Activated T-helper 17 cell treated with anti-CD3 and anti-CD28 coated beads, Interleukin-2, amount 50 U/mL, for 72 hours (primary cell): ENCODE measurements at regions not wholly inside any gene's neighbourhood (a gene's known extent, or its start where the extent isn't known, plus 50 kb on each side); places are given as distances from the start of the nearest gene placed in this dataset.
"Not testable (repeated sequence)": the region's sequence is repeated elsewhere in the genome, so short reads cannot be mapped to it uniquely, and the experiment has no call there.

ENCODE experiments used
- ATAC-seq: fragments of 150-1000 bp; cut with Tn5 transposase; replicated peaks from 2 replicates; pipeline ENCODE4 v1.10.0; 2021; ENCODE audit warnings: mild to moderate bottlenecking, moderate library complexity
- H3K27ac Mint-ChIP-seq: one replicate; pipeline ENCODE4 v1.8.0; 2022; ENCODE audit warnings: mixed read lengths
- H3K27me3 Mint-ChIP-seq: one replicate; pipeline ENCODE4 v1.8.0; 2022; ENCODE audit warnings: mixed read lengths
- H3K36me3 Mint-ChIP-seq: one replicate; pipeline ENCODE4 v1.8.0; 2022; ENCODE audit warnings: low read depth, mild to moderate bottlenecking, mixed read lengths
- H3K4me1 Mint-ChIP-seq: one replicate; pipeline ENCODE4 v1.8.0; 2022; ENCODE audit warnings: mixed read lengths
- H3K4me3 Mint-ChIP-seq: one replicate; pipeline ENCODE4 v1.8.0; 2022; ENCODE audit warnings: mild to moderate bottlenecking, mixed read lengths
- H3K9me3 Mint-ChIP-seq: one replicate; pipeline ENCODE4 v1.8.0; 2022; ENCODE audit warnings: mixed read lengths

- not testable (repeated sequence) for H3K4me1 Mint-ChIP-seq, ATAC-seq, H3K27me3 Mint-ChIP-seq, H3K27ac Mint-ChIP-seq, H3K9me3 Mint-ChIP-seq, H3K36me3 Mint-ChIP-seq, H3K4me3 Mint-ChIP-seq
Observed at GRCh38 chr19:23984911-23985310, 70.2 kb downstream of the ZNF726 start.

DNA sequence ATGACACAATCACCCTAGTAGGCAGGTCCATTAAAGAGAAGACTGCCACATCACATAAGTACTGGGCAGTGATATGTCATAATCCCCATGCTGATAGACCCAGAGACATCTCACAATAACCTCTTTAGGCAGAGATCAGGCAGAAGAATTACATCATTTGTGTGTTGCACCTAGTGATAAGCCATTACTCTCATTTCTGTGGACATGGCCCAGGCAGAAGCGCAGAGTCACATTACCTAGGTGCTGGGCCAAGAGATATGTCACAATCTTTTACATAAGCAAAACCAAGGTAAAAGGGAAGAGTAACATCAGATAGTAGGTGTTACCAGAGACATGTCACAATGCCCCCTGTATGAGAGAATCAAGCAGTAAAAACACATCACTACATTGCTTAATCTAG is 71.9 kb downstream of the ZNF726 start:
- ATAC-seq = no peak
- H3K9me3 Mint-ChIP-seq = peaks cover 4% of the 10 kb centered on the region
- H3K27ac Mint-ChIP-seq = no peak overlapping the region
- no peaks in the 10 kb centered on the region for H3K36me3 Mint-ChIP-seq
- H3K4me1 Mint-ChIP-seq = peaks cover 3% of the 10 kb centered on the region
- H3K4me3 Mint-ChIP-seq = no peak overlapping the region
- no peaks in the 10 kb centered on the region for H3K27me3 Mint-ChIP-seq

DNA sequence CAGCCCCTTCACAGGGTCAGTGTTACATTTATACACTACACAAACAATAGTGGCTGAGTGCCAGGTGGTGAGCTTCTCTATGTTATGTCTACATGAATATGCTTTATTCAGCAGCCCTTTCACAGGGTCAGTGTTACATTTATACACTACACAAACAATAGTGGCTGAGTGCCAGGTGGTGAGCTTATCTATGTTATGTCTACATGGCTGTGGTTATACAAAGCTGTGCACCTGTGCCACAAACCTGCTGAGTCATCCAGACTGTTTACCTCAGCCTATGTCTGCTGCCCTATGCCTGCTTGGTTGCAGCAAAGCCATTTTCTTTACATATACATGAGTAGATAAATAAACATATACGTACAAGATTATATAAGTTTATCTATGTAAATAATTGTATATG is 76.5 kb downstream of the ZNF726 start:
- peak; percentile 37 for ATAC-seq
- no peak overlapping the region for H3K27ac Mint-ChIP-seq
- peaks cover 5% of the 10 kb centered on the region for H3K4me1 Mint-ChIP-seq
- no peak overlapping the region for H3K4me3 Mint-ChIP-seq
- H3K27me3 Mint-ChIP-seq = no peaks in the 10 kb centered on the region
- H3K36me3 Mint-ChIP-seq = no peaks in the 10 kb centered on the region
- peaks cover 8% of the 10 kb centered on the region for H3K9me3 Mint-ChIP-seq

DNA sequence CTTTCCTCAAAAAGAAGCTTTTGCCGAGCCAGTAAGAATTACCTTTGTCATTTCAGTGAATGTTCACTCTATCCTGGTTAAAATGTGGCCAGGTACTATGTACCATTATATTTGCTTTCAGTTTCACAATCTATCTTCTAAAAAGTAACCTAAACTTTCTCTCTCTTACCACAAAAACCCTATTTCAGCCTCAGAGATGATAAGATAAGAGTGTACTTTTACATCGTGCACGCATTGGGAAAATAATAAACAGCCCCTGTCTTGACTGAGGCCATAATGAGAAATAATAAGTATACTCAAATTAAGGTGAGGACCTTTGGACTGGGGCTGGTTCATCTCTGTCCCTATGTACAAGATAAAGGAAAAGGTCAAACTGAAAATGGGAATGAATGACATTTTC is 77.7 kb downstream of the ZNF726 start:
- H3K4me1 Mint-ChIP-seq = peaks cover 5% of the 10 kb centered on the region
- H3K4me3 Mint-ChIP-seq = peak overlapping the region; percentile 23
- no peaks in the 10 kb centered on the region for H3K36me3 Mint-ChIP-seq
- peak; percentile 47 for ATAC-seq
- H3K9me3 Mint-ChIP-seq = peaks cover 15% of the 10 kb centered on the region
- H3K27ac Mint-ChIP-seq = no peak overlapping the region
- no peaks in the 10 kb centered on the region for H3K27me3 Mint-ChIP-seq

- H3K4me1 Mint-ChIP-seq = peaks cover 5% of the 10 kb centered on the region
- ATAC-seq = no peak
- no peaks in the 10 kb centered on the region for H3K27me3 Mint-ChIP-seq
- no peaks in the 10 kb centered on the region for H3K36me3 Mint-ChIP-seq
- H3K9me3 Mint-ChIP-seq = peaks cover 23% of the 10 kb centered on the region
- no peak overlapping the region for H3K4me3 Mint-ChIP-seq
- no peak overlapping the region for H3K27ac Mint-ChIP-seq
Observed at GRCh38 chr19:23993440-23993839, 78.8 kb downstream of the ZNF726 start.

GRCh38 chr19:23996549-23996948 is 81.9 kb downstream of the ZNF726 start:
- H3K4me3 Mint-ChIP-seq = no peak overlapping the region
- peaks cover 28% of the 10 kb centered on the region for H3K9me3 Mint-ChIP-seq
- no peaks in the 10 kb centered on the region for H3K27me3 Mint-ChIP-seq
- no peak overlapping the region for H3K27ac Mint-ChIP-seq
- H3K36me3 Mint-ChIP-seq = no peaks in the 10 kb centered on the region
- H3K4me1 Mint-ChIP-seq = peaks cover 4% of the 10 kb centered on the region
- ATAC-seq = no peak

- H3K4me1 Mint-ChIP-seq = no peaks in the 10 kb centered on the region
Observed at GRCh38 chr19:23998568-23998967, 83.9 kb downstream of the ZNF726 start.

GRCh38 chr19:23999821-24000610 is 85.3 kb downstream of the ZNF726 start:
- H3K9me3 Mint-ChIP-seq = peaks cover 24% of the 10 kb centered on the region
- H3K27ac Mint-ChIP-seq = no peak overlapping the region
- H3K27me3 Mint-ChIP-seq = no peaks in the 10 kb centered on the region
- no peaks in the 10 kb centered on the region for H3K4me1 Mint-ChIP-seq
- H3K4me3 Mint-ChIP-seq = no peak overlapping the region
- ATAC-seq = no peak
- H3K36me3 Mint-ChIP-seq = no peaks in the 10 kb centered on the region

More at GRCh38 chr19:23998568-23998967, 83.9 kb downstream of the ZNF726 start:
- Mint-ChIP-seq H3K36me3 (no peaks in the 10 kb centered on the region), H3K9me3 (peaks cover 28% of the 10 kb centered on the region), H3K27ac (no peak overlapping the region), H3K4me3 (no peak overlapping the region), H3K27me3 (no peaks in the 10 kb centered on the region)
- no peak for ATAC-seq

DNA sequence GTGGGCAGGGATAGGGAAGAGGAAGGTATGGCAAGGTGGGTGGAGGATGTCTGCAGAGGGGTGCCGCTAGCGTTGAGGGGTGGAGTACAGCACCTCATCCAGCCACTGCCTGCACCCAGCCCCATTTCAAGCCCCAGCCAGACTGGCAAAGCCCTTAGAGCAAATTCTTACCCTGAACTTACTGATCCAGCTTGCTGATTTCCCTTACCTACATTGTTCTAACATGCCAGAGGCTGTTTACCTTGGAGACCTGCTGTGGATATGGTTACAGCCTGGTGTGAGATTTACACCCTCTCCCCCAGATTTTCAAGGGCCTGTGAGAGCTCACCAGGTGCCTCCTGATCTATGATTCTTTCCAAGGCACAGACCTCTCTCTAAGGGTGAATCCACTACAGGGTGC is 86.0 kb downstream of the ZNF726 start:
- ATAC-seq = no peak
- Mint-ChIP-seq H3K27me3 (no peaks in the 10 kb centered on the region), H3K27ac (no peak overlapping the region), H3K9me3 (peaks cover 24% of the 10 kb centered on the region), H3K36me3 (no peaks in the 10 kb centered on the region), H3K4me1 (no peaks in the 10 kb centered on the region), H3K4me3 (no peak overlapping the region)

GRCh38 chr19:24002256-24002945 is 84.6 kb upstream of the ZNF254 start:
- peaks cover 17% of the 10 kb centered on the region for H3K9me3 Mint-ChIP-seq
- H3K27ac Mint-ChIP-seq = no peak overlapping the region
- ATAC-seq = no peak
- no peaks in the 10 kb centered on the region for H3K4me1 Mint-ChIP-seq
- no peaks in the 10 kb centered on the region for H3K27me3 Mint-ChIP-seq
- H3K36me3 Mint-ChIP-seq = no peaks in the 10 kb centered on the region
- H3K4me3 Mint-ChIP-seq = no peak overlapping the region

GRCh38 chr19:24003537-24003936 is 83.5 kb upstream of the ZNF254 start:
- Mint-ChIP-seq H3K4me3 (no peak overlapping the region), H3K4me1 (no peaks in the 10 kb centered on the region), H3K27ac (no peak overlapping the region), H3K9me3 (peaks cover 9% of the 10 kb centered on the region), H3K27me3 (no peaks in the 10 kb centered on the region), H3K36me3 (no peaks in the 10 kb centered on the region)
- ATAC-seq = no peak

- Mint-ChIP-seq H3K4me3 (no peak overlapping the region), H3K27ac (no peak overlapping the region), H3K9me3 (peaks cover 3% of the 10 kb centered on the region), H3K27me3 (no peaks in the 10 kb centered on the region), H3K4me1 (no peaks in the 10 kb centered on the region), H3K36me3 (no peaks in the 10 kb centered on the region)
- ATAC-seq = no peak
Observed at GRCh38 chr19:24004166-24004565, 82.8 kb upstream of the ZNF254 start.

DNA sequence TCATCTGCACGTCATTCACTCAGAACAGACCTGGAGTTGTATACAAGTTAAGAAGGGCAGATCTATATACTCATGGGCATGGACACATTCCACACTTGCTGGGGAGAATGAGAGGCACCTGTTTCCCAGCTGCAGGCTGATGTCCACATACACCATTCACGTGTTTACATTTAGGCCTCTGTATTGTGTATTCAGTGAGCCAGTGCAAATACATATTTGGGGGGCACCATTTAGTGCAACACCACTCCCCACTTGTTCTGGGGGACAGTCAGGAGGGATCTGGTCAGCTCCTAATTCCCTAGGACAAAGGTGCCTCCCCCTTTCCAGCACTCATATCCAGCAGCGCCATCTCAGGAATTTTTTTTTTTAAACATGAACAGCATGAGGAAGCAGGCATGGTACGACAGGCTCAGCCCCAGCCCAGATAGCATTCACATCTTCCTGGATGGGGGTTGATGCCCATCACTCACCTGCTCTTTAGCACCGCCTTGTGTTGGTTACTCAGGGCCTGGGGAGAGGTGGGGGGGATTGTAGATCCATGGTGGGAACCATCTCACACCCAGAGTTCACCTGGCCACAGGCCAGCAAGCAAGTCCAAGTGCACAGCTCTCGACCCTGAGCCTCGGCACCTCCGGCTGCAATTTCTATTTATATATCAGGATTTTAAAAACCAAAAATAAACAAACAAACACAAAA is 56.9 kb upstream of the ZNF254 start:
- H3K9me3 Mint-ChIP-seq = no peaks in the 10 kb centered on the region
- H3K4me1 Mint-ChIP-seq = peaks cover 9% of the 10 kb centered on the region
- ATAC-seq = no peak
- no peak overlapping the region for H3K27ac Mint-ChIP-seq
- no peaks in the 10 kb centered on the region for H3K36me3 Mint-ChIP-seq
- H3K27me3 Mint-ChIP-seq = no peaks in the 10 kb centered on the region
- no peak overlapping the region for H3K4me3 Mint-ChIP-seq

- H3K4me1 Mint-ChIP-seq = peaks cover 27% of the 10 kb centered on the region
- no peaks in the 10 kb centered on the region for H3K9me3 Mint-ChIP-seq
- peak overlapping the region; percentile 97 for H3K27ac Mint-ChIP-seq
- H3K4me3 Mint-ChIP-seq = peak overlapping the region; percentile 94
- H3K36me3 Mint-ChIP-seq = peaks cover 19% of the 10 kb centered on the region
- no peaks in the 10 kb centered on the region for H3K27me3 Mint-ChIP-seq
- no peak for ATAC-seq
Observed at GRCh38 chr19:24032651-24033050, 54.3 kb upstream of the ZNF254 start.
